Endothelial cell (in vitro differentiated cells): ENCODE measurements at regions not wholly inside any gene's neighbourhood (a gene's known extent, or its start where the extent isn't known, plus 50 kb on each side); places are given as distances from the start of the nearest gene placed in this dataset.

ENCODE experiments used
- DNase-seq: peaks from one replicate; pipeline ENCODE4 v3.0.0; 2021; ENCODE audit warnings: low spot score
- H3K27ac Mint-ChIP-seq: one replicate; pipeline ENCODE4 v1.8.0; 2021; ENCODE audit warnings: mixed read lengths, inconsistent platforms; ENCODE audit not compliant: unreplicated experiment
- H3K27me3 Mint-ChIP-seq: one replicate; pipeline ENCODE4 v1.8.0; 2021; ENCODE audit warnings: mild to moderate bottlenecking, moderate library complexity, mixed read lengths, inconsistent platforms; ENCODE audit not compliant: unreplicated experiment
- H3K36me3 Mint-ChIP-seq: one replicate; pipeline ENCODE4 v1.8.0; 2021; ENCODE audit warnings: mild to moderate bottlenecking, low read depth, mixed read lengths, inconsistent platforms; ENCODE audit not compliant: unreplicated experiment
- H3K4me1 Mint-ChIP-seq: one replicate; pipeline ENCODE4 v1.8.0; 2021; ENCODE audit warnings: mild to moderate bottlenecking, mixed read lengths, inconsistent platforms; ENCODE audit not compliant: unreplicated experiment
- H3K4me3 Mint-ChIP-seq: one replicate; pipeline ENCODE4 v1.8.0; 2021; ENCODE audit warnings: mild to moderate bottlenecking, mixed read lengths, inconsistent platforms; ENCODE audit not compliant: unreplicated experiment
- H3K9me3 Mint-ChIP-seq: one replicate; pipeline ENCODE4 v1.8.0; 2021; ENCODE audit warnings: mixed read lengths, inconsistent platforms; ENCODE audit not compliant: unreplicated experiment
- CTCF ChIP-seq: fragments of 200-600 bp; sonication (generic); IDR thresholded peaks from one replicate; pipeline ENCODE4 v1.5.0; 2021; ENCODE audit warnings: antibody characterized with exemption; ENCODE audit not compliant: unreplicated experiment

- no peak for TF ChIP-seq CTCF
- peaks cover 4% of the 10 kb centered on the region for H3K4me1 Mint-ChIP-seq
- no peak for DNase-seq
- no peaks in the 10 kb centered on the region for H3K27me3 Mint-ChIP-seq
- H3K4me3 Mint-ChIP-seq = no peak overlapping the region
- no peaks in the 10 kb centered on the region for H3K36me3 Mint-ChIP-seq
- H3K27ac Mint-ChIP-seq = no peak overlapping the region
- no peaks in the 10 kb centered on the region for H3K9me3 Mint-ChIP-seq
Observed at GRCh38 chr5:42887097-42887496, 75.4 kb upstream of the SELENOP start.

- H3K9me3 Mint-ChIP-seq = no peaks in the 10 kb centered on the region
Observed at GRCh38 chr5:42886635-42887034, 74.9 kb upstream of the SELENOP start.

GRCh38 chr5:42884326-42884725 lies 72.6 kb upstream of the SELENOP start:
- H3K9me3 Mint-ChIP-seq = no peaks in the 10 kb centered on the region
- H3K4me3 Mint-ChIP-seq = no peak overlapping the region
- no peak for DNase-seq
- peaks cover 4% of the 10 kb centered on the region for H3K4me1 Mint-ChIP-seq
- H3K27me3 Mint-ChIP-seq = no peaks in the 10 kb centered on the region
- no peak for TF ChIP-seq CTCF
- H3K27ac Mint-ChIP-seq = no peak overlapping the region
- H3K36me3 Mint-ChIP-seq = no peaks in the 10 kb centered on the region

More at GRCh38 chr5:42886635-42887034, 74.9 kb upstream of the SELENOP start:
- H3K4me1 Mint-ChIP-seq = peaks cover 4% of the 10 kb centered on the region
- DNase-seq = no peak
- no peaks in the 10 kb centered on the region for H3K27me3 Mint-ChIP-seq
- no peaks in the 10 kb centered on the region for H3K36me3 Mint-ChIP-seq
- H3K27ac Mint-ChIP-seq = no peak overlapping the region
- no peak for TF ChIP-seq CTCF
- no peak overlapping the region for H3K4me3 Mint-ChIP-seq

- TF ChIP-seq CTCF = no peak
- Mint-ChIP-seq H3K4me1 (peaks cover 16% of the 10 kb centered on the region), H3K4me3 (no peak overlapping the region), H3K27me3 (no peaks in the 10 kb centered on the region), H3K36me3 (no peaks in the 10 kb centered on the region), H3K27ac (no peak overlapping the region), H3K9me3 (no peaks in the 10 kb centered on the region)
- DNase-seq = no peak
Observed at GRCh38 chr5:42881416-42882117, 69.9 kb upstream of the SELENOP start.

- Mint-ChIP-seq H3K4me1 (peaks cover 25% of the 10 kb centered on the region), H3K36me3 (no peaks in the 10 kb centered on the region), H3K27ac (no peak overlapping the region), H3K27me3 (no peaks in the 10 kb centered on the region), H3K4me3 (no peak overlapping the region), H3K9me3 (no peaks in the 10 kb centered on the region)
- TF ChIP-seq CTCF = no peak
- DNase-seq = no peak
Observed at GRCh38 chr5:42880496-42881150, 68.9 kb upstream of the SELENOP start.
